Keratinocyte (primary cell): ENCODE measurements at regions not wholly inside any gene's neighbourhood (a gene's known extent, or its start where the extent isn't known, plus 50 kb on each side); places are given as distances from the start of the nearest gene placed in this dataset.

Experiments used
- DNase-seq: peaks from one replicate; pipeline ENCODE4 v3.0.0-alpha.2; 2011; ENCODE audit warnings: low read depth, missing footprints, low spot score
- FAIRE-seq: peaks from 2 replicates; lab custom pipeline; 2011; peaks lifted over from hg19 to GRCh38; lab: Jason Lieb, UNC
- H2AFZ ChIP-seq: 2 replicates; pipeline ENCODE4 v1.6.0; 2012; ENCODE audit warnings: low read length, control low read depth, inconsistent platforms; ENCODE audit not compliant: control insufficient read depth
- H3K27ac ChIP-seq: 2 replicates; pipeline ENCODE4 v1.5.1; 2011; ENCODE audit warnings: low read length; ENCODE audit not compliant: control insufficient read depth, insufficient read depth
- H3K27me3 ChIP-seq: 3 replicates; pipeline ENCODE4 v1.6.0; 2011; ENCODE audit warnings: low read length; ENCODE audit not compliant: control insufficient read depth, insufficient read depth; ENCODE audit errors: extremely low read depth
- H3K36me3 ChIP-seq, 2 experiments: 2 replicates in 1 of 2; 3 replicates in 1 of 2; pipeline ENCODE4 v1.5.1; 2011; ENCODE audit warnings: low read length in 2 of 2, mild to moderate bottlenecking in 1 of 2; ENCODE audit not compliant: control insufficient read depth in 2 of 2, insufficient read depth in 2 of 2; ENCODE audit errors: extremely low read depth in 1 of 2
- H3K4me1 ChIP-seq: 3 replicates; pipeline ENCODE4 v1.5.1; 2011; ENCODE audit warnings: low read length; ENCODE audit not compliant: control insufficient read depth, insufficient read depth; ENCODE audit errors: extremely low read depth
- H3K4me2 ChIP-seq: 3 replicates; pipeline ENCODE4 v1.6.0; 2011; ENCODE audit warnings: low read depth, low read length; ENCODE audit not compliant: control insufficient read depth, insufficient read depth; ENCODE audit errors: extremely low read depth
- H3K4me3 ChIP-seq, 3 experiments: fragments of 200-600 bp in 1 of 3; sonication (generic) in 1 of 3; 2 replicates in 2 of 3; 3 replicates in 1 of 3; pipeline ENCODE4 v1.5.1; 2011 to 2016; ENCODE audit warnings: low read length in 3 of 3, mild to moderate bottlenecking in 3 of 3, control low read depth in 2 of 3, inconsistent platforms in 1 of 3, low read depth in 1 of 3, mixed read lengths in 1 of 3, mixed run types in 1 of 3, moderate library complexity in 1 of 3; ENCODE audit not compliant: control insufficient read depth in 2 of 3, insufficient read depth in 2 of 3; ENCODE audit errors: extremely low read depth in 1 of 3
- H3K79me2 ChIP-seq: 2 replicates; pipeline ENCODE4 v1.6.0; 2012; ENCODE audit warnings: low read length; ENCODE audit not compliant: control insufficient read depth, insufficient read depth
- H3K9ac ChIP-seq: 3 replicates; pipeline ENCODE4 v1.6.0; 2011; ENCODE audit warnings: low read length; ENCODE audit not compliant: control insufficient read depth, insufficient read depth; ENCODE audit errors: extremely low read depth
- H3K9me1 ChIP-seq: 3 replicates; pipeline ENCODE4 v1.6.0; 2011; ENCODE audit warnings: low read length; ENCODE audit not compliant: control insufficient read depth, insufficient read depth; ENCODE audit errors: extremely low read depth
- H3K9me3 ChIP-seq: 2 replicates; pipeline ENCODE4 v1.5.1; 2012; ENCODE audit warnings: low read depth, low read length; ENCODE audit not compliant: control insufficient read depth
- H4K20me1 ChIP-seq: 3 replicates; pipeline ENCODE4 v1.6.0; 2011; ENCODE audit warnings: low read length; ENCODE audit not compliant: control insufficient read depth, insufficient read depth; ENCODE audit errors: extremely low read depth
- CTCF ChIP-seq, 3 experiments: IDR thresholded peaks in 1 of 3; conservative IDR thresholded peaks in 1 of 3; optimal IDR thresholded peaks in 1 of 3; 2 replicates in 2 of 3; 3 replicates in 1 of 3; pipeline versions ENCODE3 to v1.5.1; 2011; ENCODE audit warnings: low read length in 3 of 3, mild to moderate bottlenecking in 3 of 3, moderate library complexity in 2 of 3, control low read depth in 1 of 3, inconsistent platforms in 1 of 3; ENCODE audit not compliant: insufficient read depth in 2 of 3; ENCODE audit errors: extremely low read depth in 1 of 3
- EZH2 ChIP-seq: IDR thresholded peaks from one replicate; pipeline ENCODE4 v1.6.1; 2012; ENCODE audit warnings: inconsistent platforms, mild to moderate bottlenecking, low read length, moderate library complexity
- dilution Hi-C: fragments of 300-500 bp; cut with MboI; formaldehyde crosslinking; loops from one replicate; pipeline ENCODE4 v1.7.0; 2020; ENCODE audit warnings: low sequenced_read_pairs; ENCODE audit not compliant: extremely low pct_ligation_motif_present

DNA sequence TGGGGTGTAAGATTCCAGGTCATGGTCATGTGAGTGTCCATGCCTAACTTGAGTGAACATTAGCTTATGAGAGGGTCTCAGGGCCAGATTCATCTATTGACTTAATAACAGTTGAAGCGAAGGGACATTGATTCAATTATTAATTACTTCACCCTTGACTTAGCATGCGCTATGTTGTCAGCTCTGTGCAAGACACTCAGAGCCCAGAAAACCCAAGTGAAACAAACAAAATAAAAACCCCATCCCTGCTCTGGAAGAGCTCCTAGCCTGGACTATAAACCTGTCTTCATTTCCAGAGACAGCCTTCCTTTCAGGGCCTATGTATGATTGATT lies 66.0 kb upstream of the TNS3 start:
- dilution Hi-C loops = no loop called here
- peaks cover 4% of the 10 kb centered on the region for H3K4me1 ChIP-seq
- TF ChIP-seq EZH2 (no peak), CTCF (optimal IDR thresholded peaks at IDR 0.05 in 1 of 3, IDR thresholded peaks at IDR 0.05 in 1 of 3, conservative IDR thresholded peaks at IDR 0.05 in 1 of 3; ENCODE audit: extremely low read depth in 1 of 3, insufficient read depth in 2 of 3, low read length in 3 of 3) (no peak)

DNA sequence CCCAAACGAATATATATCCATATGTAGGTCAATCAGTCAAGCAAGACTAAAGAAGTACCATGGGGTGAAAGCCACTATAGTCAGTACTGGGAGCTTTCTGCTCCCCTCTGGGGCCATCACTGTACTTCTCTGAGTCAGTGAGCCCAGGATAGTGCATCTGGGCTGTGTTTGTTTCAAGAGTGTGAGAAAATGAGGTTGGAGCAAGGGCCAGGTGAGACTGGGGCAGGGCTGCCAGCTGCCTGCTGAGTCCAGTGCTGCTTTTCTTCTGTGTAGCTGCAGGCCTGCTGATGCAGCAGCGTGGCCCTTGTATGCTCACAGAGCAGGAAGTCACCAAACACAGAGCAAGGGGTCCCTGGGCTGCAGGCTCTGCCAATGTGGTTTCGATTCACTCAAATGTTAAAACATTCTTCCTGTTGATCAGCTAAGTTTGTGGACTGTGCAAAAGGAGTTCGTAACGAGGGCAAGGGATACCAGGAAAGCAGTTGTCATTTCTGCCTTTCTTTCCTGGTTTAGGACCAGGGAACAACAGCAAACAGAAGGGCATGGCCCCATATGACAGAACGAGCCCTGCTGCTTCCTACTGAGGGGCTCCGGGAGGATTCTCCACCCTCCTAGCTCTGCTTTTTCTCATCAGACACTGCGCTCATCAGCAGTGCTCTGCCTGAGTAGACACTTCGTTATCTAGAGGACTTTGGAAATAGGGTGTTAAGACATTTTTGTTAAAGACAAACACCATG lies 65.4 kb upstream of the TNS3 start:
- FAIRE-seq (no peak), DNase-seq (no peak)
- H4K20me1 ChIP-seq = no peaks in the 10 kb centered on the region
- no peak overlapping the region for H2AFZ ChIP-seq
- H3K4me2 ChIP-seq = no peak overlapping the region
- H3K9ac ChIP-seq = no peak overlapping the region
- H3K79me2 ChIP-seq = no peaks in the 10 kb centered on the region
- H3K27me3 ChIP-seq = no peaks in the 10 kb centered on the region
- H3K4me1 ChIP-seq = peaks cover 4% of the 10 kb centered on the region
- no peak for TF ChIP-seq CTCF (optimal IDR thresholded peaks at IDR 0.05 in 1 of 3, IDR thresholded peaks at IDR 0.05 in 1 of 3, conservative IDR thresholded peaks at IDR 0.05 in 1 of 3; ENCODE audit: extremely low read depth in 1 of 3, insufficient read depth in 2 of 3, low read length in 3 of 3)
- no peaks in the 10 kb centered on the region for H3K36me3 ChIP-seq
- no peaks in the 10 kb centered on the region for H3K9me1 ChIP-seq
- dilution Hi-C loops = no loop called here
- no peak overlapping the region for H3K27ac ChIP-seq
- H3K9me3 ChIP-seq = no peaks in the 10 kb centered on the region
- no peak overlapping the region for H3K4me3 ChIP-seq

More for the DNA sequence above, 66.0 kb upstream of the TNS3 start:
- Histone ChIP-seq H3K9ac (no peak overlapping the region), H3K9me3 (no peaks in the 10 kb centered on the region), H3K4me3 (no peak overlapping the region), H3K36me3 (no peaks in the 10 kb centered on the region), H3K4me2 (no peak overlapping the region), H4K20me1 (no peaks in the 10 kb centered on the region), H3K9me1 (no peaks in the 10 kb centered on the region), H3K79me2 (no peaks in the 10 kb centered on the region), H3K27me3 (no peaks in the 10 kb centered on the region), H2AFZ (no peak overlapping the region), H3K27ac (no peak overlapping the region)
- FAIRE-seq (no peak), DNase-seq (no peak)
